Activated CD8-positive, alpha-beta T cell treated with anti-CD3 and anti-CD28 coated beads for 36 hours (primary cell): ENCODE measurements at regions not wholly inside any gene's neighbourhood (a gene's known extent, or its start where the extent isn't known, plus 50 kb on each side); places are given as distances from the start of the nearest gene placed in this dataset.
"Not testable (repeated sequence)": the region's sequence is repeated elsewhere in the genome, so short reads cannot be mapped to it uniquely, and the experiment has no call there.

Experiments used
- ATAC-seq: fragments of 200-7000 bp; cut with Tn5 transposase; one replicate; pipeline ENCODE4 v1.10.0; 2021; ENCODE audit warnings: mild to moderate bottlenecking, moderate library complexity
- CTCF ChIA-PET: fragments of 350-600 bp; sonication (Branson Sonifier 250); formaldehyde crosslinking; loops from one replicate; lab custom pipeline; 2021; ENCODE audit warnings: antibody characterized with exemption; lab: Charles Lee
- POLR2A ChIA-PET: fragments of 350-600 bp; sonication (Branson Sonifier 250); formaldehyde crosslinking; loops from one replicate; lab custom pipeline; 2021; ENCODE audit warnings: antibody characterized with exemption; lab: Charles Lee
- DNase-seq: peaks from one replicate; pipeline ENCODE4 v3.0.0-alpha.2; 2020
- H3K27ac Mint-ChIP-seq: one replicate; pipeline ENCODE4 v1.8.0; 2021; ENCODE audit warnings: mild to moderate bottlenecking, mixed read lengths
- H3K27me3 Mint-ChIP-seq: one replicate; pipeline ENCODE4 v1.8.0; 2021; ENCODE audit warnings: mixed read lengths
- H3K36me3 Mint-ChIP-seq: one replicate; pipeline ENCODE4 v1.8.0; 2021; ENCODE audit warnings: low read depth, mixed read lengths
- H3K4me1 Mint-ChIP-seq: one replicate; pipeline ENCODE4 v1.8.0; 2021; ENCODE audit warnings: low read depth, mixed read lengths
- H3K4me3 Mint-ChIP-seq: one replicate; pipeline ENCODE4 v1.8.0; 2021; ENCODE audit warnings: mild to moderate bottlenecking, moderate library complexity, mixed read lengths
- H3K9me3 Mint-ChIP-seq: one replicate; pipeline ENCODE4 v1.8.0; 2021; ENCODE audit warnings: mixed read lengths
- CTCF ChIP-seq: fragments of 200-600 bp; IDR thresholded peaks from one replicate; pipeline ENCODE4 v1.8.0; 2022; ENCODE audit warnings: antibody characterized with exemption, mild to moderate bottlenecking
- intact Hi-C: fragments of 100-400 bp; cut with micrococcal nuclease; formaldehyde crosslinking; loops from one replicate; pipeline ENCODE4 v1.10.0; 2022

- no peak for TF ChIP-seq CTCF
- no peaks in the 10 kb centered on the region for H3K9me3 Mint-ChIP-seq
- intact Hi-C loops: no loop called here
- ChIA-PET CTCF (no interaction called here), POLR2A (no interaction called here)
- no peak for DNase-seq
- H3K4me1 Mint-ChIP-seq: no peaks in the 10 kb centered on the region
- no peaks in the 10 kb centered on the region for H3K36me3 Mint-ChIP-seq
- no peak for ATAC-seq
- H3K27ac Mint-ChIP-seq: no peak overlapping the region
- H3K27me3 Mint-ChIP-seq: no peaks in the 10 kb centered on the region
- H3K4me3 Mint-ChIP-seq: no peak overlapping the region
Observed at GRCh38 chr2:154556607-154557006, 141.9 kb upstream of the KCNJ3 start.

- no peak for TF ChIP-seq CTCF
- no peaks in the 10 kb centered on the region for H3K4me1 Mint-ChIP-seq
- intact Hi-C loops: no loop called here
- no peaks in the 10 kb centered on the region for H3K9me3 Mint-ChIP-seq
- ChIA-PET CTCF (no interaction called here), POLR2A (no interaction called here)
- no peak overlapping the region for H3K4me3 Mint-ChIP-seq
- no peak overlapping the region for H3K27ac Mint-ChIP-seq
- H3K27me3 Mint-ChIP-seq: no peaks in the 10 kb centered on the region
- DNase-seq: no peak
- ATAC-seq: no peak
- H3K36me3 Mint-ChIP-seq: no peaks in the 10 kb centered on the region
Observed at GRCh38 chr2:154557906-154558305, 140.6 kb upstream of the KCNJ3 start.

- intact Hi-C loops: no loop called here
- Mint-ChIP-seq H3K9me3 (peaks cover 15% of the 10 kb centered on the region), H3K4me3 (no peak overlapping the region), H3K27me3 (no peaks in the 10 kb centered on the region), H3K27ac (no peak overlapping the region), H3K36me3 (no peaks in the 10 kb centered on the region), H3K4me1 (no peaks in the 10 kb centered on the region)
- TF ChIP-seq CTCF: no peak
- DNase-seq: no peak
- ChIA-PET CTCF (no interaction called here), POLR2A (no interaction called here)
- ATAC-seq: no peak
Observed at GRCh38 chr2:154565433-154565832, 133.1 kb upstream of the KCNJ3 start.

GRCh38 chr2:154568413-154568812, 130.1 kb upstream of the KCNJ3 start:
- H3K36me3 Mint-ChIP-seq: no peaks in the 10 kb centered on the region
- CTCF ChIA-PET: no interaction called here
- no peak overlapping the region for H3K4me3 Mint-ChIP-seq

GRCh38 chr2:154570501-154570900, 128.0 kb upstream of the KCNJ3 start:
- Mint-ChIP-seq H3K27ac (no peak overlapping the region), H3K9me3 (peaks cover 15% of the 10 kb centered on the region), H3K36me3 (no peaks in the 10 kb centered on the region), H3K4me1 (no peaks in the 10 kb centered on the region), H3K27me3 (no peaks in the 10 kb centered on the region), H3K4me3 (no peak overlapping the region)
- DNase-seq (no peak), ATAC-seq (no peak)
- CTCF ChIA-PET: no interaction called here
- TF ChIP-seq CTCF: no peak
- POLR2A ChIA-PET: no interaction called here
- intact Hi-C loops: no loop called here

More at GRCh38 chr2:154568413-154568812, 130.1 kb upstream of the KCNJ3 start:
- Mint-ChIP-seq H3K9me3 (peaks cover 18% of the 10 kb centered on the region), H3K27ac (no peak overlapping the region), H3K4me1 (no peaks in the 10 kb centered on the region), H3K27me3 (no peaks in the 10 kb centered on the region)
- TF ChIP-seq CTCF: no peak
- ATAC-seq: no peak
- intact Hi-C loops: no loop called here
- POLR2A ChIA-PET: no interaction called here
- no peak for DNase-seq

- H3K27me3 Mint-ChIP-seq, CTCF ChIA-PET, DNase-seq, H3K4me3 Mint-ChIP-seq, H3K36me3 Mint-ChIP-seq, H3K4me1 Mint-ChIP-seq, intact Hi-C loops, H3K27ac Mint-ChIP-seq, H3K9me3 Mint-ChIP-seq, ATAC-seq, POLR2A ChIA-PET: not testable (repeated sequence)
Observed at GRCh38 chr2:154576699-154577098, 121.8 kb upstream of the KCNJ3 start.
